Lower lobe of right lung (tissue), 2 donors: ENCODE measurements at regions not wholly inside any gene's neighbourhood (a gene's known extent, or its start where the extent isn't known, plus 50 kb on each side); places are given as distances from the start of the nearest gene placed in this dataset.

Source experiments
- ATAC-seq, 2 donors: fragments of 200-7000 bp; cut with Tn5 transposase; one replicate each; pipeline ENCODE4 v1.9.1; 2020 to 2022; ENCODE audit warnings: mild to moderate bottlenecking in 2 of 2, moderate library complexity in 2 of 2
- DNase-seq: peaks from one replicate; pipeline ENCODE4 v3.0.0-alpha.2; 2020
- H3K27ac ChIP-seq: fragments of 200-600 bp; one replicate; pipeline ENCODE4 v1.8.0; 2022
- H3K27me3 ChIP-seq: fragments of 200-600 bp; one replicate; pipeline ENCODE4 v1.8.0; 2022; ENCODE audit warnings: low read depth
- H3K36me3 ChIP-seq: fragments of 200-600 bp; one replicate; pipeline ENCODE4 v1.8.0; 2022; ENCODE audit warnings: mild to moderate bottlenecking
- H3K4me1 ChIP-seq: fragments of 200-600 bp; one replicate; pipeline ENCODE4 v1.8.0; 2022
- H3K4me3 ChIP-seq: fragments of 200-600 bp; one replicate; pipeline ENCODE4 v1.8.0; 2022; ENCODE audit warnings: mild to moderate bottlenecking
- H3K9me3 ChIP-seq: fragments of 200-600 bp; one replicate; pipeline ENCODE4 v1.8.0; 2022
- CTCF ChIP-seq: fragments of 200-600 bp; IDR thresholded peaks from one replicate; pipeline ENCODE4 v1.8.0; 2022; ENCODE audit warnings: antibody characterized with exemption, mild to moderate bottlenecking
- intact Hi-C: fragments of 100-400 bp; cut with DNase I; formaldehyde crosslinking; loops from one replicate; pipeline ENCODE4 v1.11.0; 2022
- donor health status: DM: no; HTN: yes; CAD: no; lungs with severe emphysema.

GRCh38 chr5:26323794-26324193 is 714.6 kb downstream of the CDH9 start:
- ATAC-seq (no peak), DNase-seq (no peak)
- no peaks in the 10 kb centered on the region for H3K36me3 ChIP-seq
- no peaks in the 10 kb centered on the region for H3K9me3 ChIP-seq
- intact Hi-C loops, result no loop called here
- no peak for TF ChIP-seq CTCF
- no peaks in the 10 kb centered on the region for H3K4me1 ChIP-seq
- H3K4me3 ChIP-seq, result no peak overlapping the region
- no peaks in the 10 kb centered on the region for H3K27me3 ChIP-seq
- no peak overlapping the region for H3K27ac ChIP-seq

DNA sequence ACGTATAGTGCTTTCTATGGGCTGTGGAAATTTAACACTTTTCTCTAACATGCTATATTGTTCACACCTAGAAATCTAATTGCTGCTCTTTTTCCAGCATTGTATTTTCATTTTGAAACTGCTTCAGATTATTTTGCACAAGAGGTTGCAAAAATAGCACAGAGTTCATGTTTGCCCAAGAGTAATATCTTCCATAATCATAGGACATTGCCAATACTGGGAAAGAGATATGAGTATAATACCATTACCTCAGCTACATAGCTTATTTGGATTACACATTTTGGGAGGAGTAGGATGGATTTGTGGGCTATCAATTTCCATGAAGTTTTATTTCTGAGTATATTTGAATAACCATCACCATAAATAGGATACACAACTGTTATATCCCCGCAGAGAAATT is 717.1 kb downstream of the CDH9 start:
- no peaks in the 10 kb centered on the region for H3K36me3 ChIP-seq
- no peaks in the 10 kb centered on the region for H3K27me3 ChIP-seq
- no peaks in the 10 kb centered on the region for H3K4me1 ChIP-seq
- H3K27ac ChIP-seq, result no peak overlapping the region
- DNase-seq (no peak), ATAC-seq (no peak)
- H3K4me3 ChIP-seq, result no peak overlapping the region
- H3K9me3 ChIP-seq, result no peaks in the 10 kb centered on the region
- intact Hi-C loops, result no loop called here
- TF ChIP-seq CTCF, result no peak

- intact Hi-C loops, result no loop called here
- Histone ChIP-seq H3K4me3 (no peak overlapping the region), H3K27ac (no peak overlapping the region)
These were observed 728.0 kb downstream of the CDH9 start for GRCh38 chr5:26310415-26310814.

GRCh38 chr5:26295541-26295940 is 742.8 kb downstream of the CDH9 start:
- ATAC-seq, result no peak
- Histone ChIP-seq H3K27ac (no peak overlapping the region), H3K36me3 (no peaks in the 10 kb centered on the region), H3K4me3 (no peak overlapping the region), H3K9me3 (no peaks in the 10 kb centered on the region), H3K4me1 (no peaks in the 10 kb centered on the region), H3K27me3 (no peaks in the 10 kb centered on the region)
- no peak for DNase-seq
- intact Hi-C loops, result no loop called here
- TF ChIP-seq CTCF, result no peak

More at GRCh38 chr5:26310415-26310814, 728.0 kb downstream of the CDH9 start:
- DNase-seq, result no peak
- ATAC-seq, result no peak
- H3K36me3 ChIP-seq, result no peaks in the 10 kb centered on the region
- no peaks in the 10 kb centered on the region for H3K9me3 ChIP-seq
- TF ChIP-seq CTCF, result no peak
- no peaks in the 10 kb centered on the region for H3K27me3 ChIP-seq
- no peaks in the 10 kb centered on the region for H3K4me1 ChIP-seq

DNA sequence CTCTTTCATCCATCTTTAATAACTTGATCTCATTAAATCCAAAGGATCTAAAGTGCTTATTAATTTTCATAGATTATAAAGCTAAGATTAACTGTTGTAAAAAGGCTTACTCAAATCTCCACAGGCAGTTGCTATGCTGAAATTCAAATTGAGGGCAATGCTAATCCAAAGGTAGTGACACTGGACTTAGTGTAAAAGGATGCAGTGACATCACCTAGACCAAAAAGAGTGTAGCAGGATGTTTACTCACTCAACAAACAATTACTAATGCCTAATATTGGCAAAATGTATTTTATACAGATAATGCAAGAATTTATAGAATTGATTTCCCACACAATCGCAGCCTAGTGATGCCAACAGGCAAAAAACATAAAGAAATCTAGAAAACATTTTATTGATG is 756.2 kb downstream of the CDH9 start:
- no peak for TF ChIP-seq CTCF
- no peak overlapping the region for H3K27ac ChIP-seq
- no peaks in the 10 kb centered on the region for H3K4me1 ChIP-seq
- ATAC-seq, result no peak
- intact Hi-C loops, result no loop called here
- no peak for DNase-seq
- no peaks in the 10 kb centered on the region for H3K9me3 ChIP-seq
- H3K4me3 ChIP-seq, result no peak overlapping the region
- H3K36me3 ChIP-seq, result no peaks in the 10 kb centered on the region
- no peaks in the 10 kb centered on the region for H3K27me3 ChIP-seq

- intact Hi-C loops, result no loop called here
- no peak for TF ChIP-seq CTCF
- H3K27me3 ChIP-seq, result no peaks in the 10 kb centered on the region
- DNase-seq (no peak), ATAC-seq (no peak)
- no peaks in the 10 kb centered on the region for H3K9me3 ChIP-seq
- H3K4me1 ChIP-seq, result no peaks in the 10 kb centered on the region
- H3K36me3 ChIP-seq, result no peaks in the 10 kb centered on the region
- H3K4me3 ChIP-seq, result no peak overlapping the region
- no peak overlapping the region for H3K27ac ChIP-seq
These were observed 760.3 kb downstream of the CDH9 start for GRCh38 chr5:26278078-26278477.
